Tibial artery (tissue), 4 donors: ENCODE measurements at regions not wholly inside any gene's neighbourhood (a gene's known extent, or its start where the extent isn't known, plus 50 kb on each side); places are given as distances from the start of the nearest gene placed in this dataset.
"Not testable (repeated sequence)": the region's sequence is repeated elsewhere in the genome, so short reads cannot be mapped to it uniquely, and the experiment has no call there.

ENCODE experiments used
- DNase-seq, 2 donors: peaks; one replicate each; pipeline ENCODE4 v3.0.0-alpha.2; 2019
- H3K27ac ChIP-seq, 2 donors: fragments of 200-600 bp; sonication (generic) in 1 of 2; 1 replicate in 1 of 2; 2 replicates in 1 of 2; pipeline ENCODE4 v1.5.1; 2018 to 2019; ENCODE audit warnings: mild to moderate bottlenecking in 1 of 2
- H3K27me3 ChIP-seq, 2 donors: fragments of 200-600 bp; sonication (generic) in 1 of 2; one replicate each; pipeline versions ENCODE4 v1.5.1 to v1.6.0; 2016 to 2019
- H3K36me3 ChIP-seq, 3 donors: fragments of 200-600 bp; sonication (generic) in 2 of 3; one replicate each; pipeline ENCODE4 v1.5.1; 2016 to 2019; ENCODE audit warnings: mild to moderate bottlenecking in 2 of 3
- H3K4me1 ChIP-seq, 4 donors: fragments of 200-600 bp; sonication (generic) in 2 of 4; 1 replicate in 3 of 4; 2 replicates in 1 of 4; pipeline ENCODE4 v1.5.1; 2016 to 2019
- H3K4me3 ChIP-seq, 2 donors: fragments of 200-600 bp; sonication (generic) in 1 of 2; 1 replicate in 1 of 2; 2 replicates in 1 of 2; pipeline ENCODE4 v1.5.1; 2018 to 2019; ENCODE audit warnings: mild to moderate bottlenecking in 2 of 2
- H3K9me3 ChIP-seq, 3 donors: fragments of 200-600 bp; sonication (generic) in 1 of 3; one replicate each; pipeline ENCODE4 v1.5.1; 2016 to 2019
- CTCF ChIP-seq, 2 experiments: fragments of 200-600 bp in 1 of 2; fragments of 450-650 bp in 1 of 2; IDR thresholded peaks; one replicate each; pipeline ENCODE4 v1.5.1; 2017 to 2019; ENCODE audit warnings: antibody characterized with exemption in 2 of 2, mild to moderate bottlenecking in 1 of 2, moderate library complexity in 1 of 2
- intact Hi-C: fragments of 100-400 bp; cut with DNase I; formaldehyde crosslinking; loops from one replicate; pipeline ENCODE4 v1.15.0; 2023; ENCODE audit warnings: low total_unique reads

GRCh38 chr3:127072221-127072771 lies 89.4 kb downstream of the PLXNA1 start:
- peaks cover 0 to 7% of the 10 kb centered on the region in 2 donors for H3K27me3 ChIP-seq
- intact Hi-C loops = no loop called here
- no peaks in the 10 kb centered on the region for H3K9me3 ChIP-seq
- H3K4me3 ChIP-seq = no peak overlapping the region
- H3K27ac ChIP-seq = no peak overlapping the region
- DNase-seq = peak in 1 of 2 donors; percentile 48
- H3K36me3 ChIP-seq = no peaks in the 10 kb centered on the region
- H3K4me1 ChIP-seq = peaks cover 0 to 27% (median 13%) of the 10 kb centered on the region in 4 donors
- no peak for TF ChIP-seq CTCF (IDR thresholded peaks at IDR 0.05)

GRCh38 chr3:127072971-127073783 lies 90.3 kb downstream of the PLXNA1 start:
- DNase-seq = peak in 1 of 2 donors; percentile 56
- no peak for TF ChIP-seq CTCF (IDR thresholded peaks at IDR 0.05)
- Histone ChIP-seq H3K9me3 (no peaks in the 10 kb centered on the region), H3K4me3 (no peak overlapping the region), H3K27me3 (peaks cover 0 to 5% of the 10 kb centered on the region in 2 donors), H3K36me3 (no peaks in the 10 kb centered on the region), H3K4me1 (peaks cover 0 to 27% (median 13%) of the 10 kb centered on the region in 4 donors), H3K27ac (peak overlapping the region in 1 of 2 donors; percentile 1)
- intact Hi-C loops = no loop called here

- H3K4me3 ChIP-seq = no peak overlapping the region
- H3K4me1 ChIP-seq = peaks cover 0 to 27% (median 13%) of the 10 kb centered on the region in 4 donors
- H3K9me3 ChIP-seq = no peaks in the 10 kb centered on the region
- TF ChIP-seq CTCF (IDR thresholded peaks at IDR 0.05) = no peak
- intact Hi-C loops = no loop called here
- no peaks in the 10 kb centered on the region for H3K27me3 ChIP-seq
- peak overlapping the region; percentile 5 to 12 for H3K27ac ChIP-seq
- H3K36me3 ChIP-seq = no peaks in the 10 kb centered on the region
- DNase-seq = peak in 1 of 2 donors; percentile 64
Observed at GRCh38 chr3:127073941-127074820, 91.3 kb downstream of the PLXNA1 start.

- H3K27ac ChIP-seq = peak overlapping the region; percentile 5 to 12
- H3K4me1 ChIP-seq = peaks cover 0 to 27% (median 13%) of the 10 kb centered on the region in 4 donors
- no peaks in the 10 kb centered on the region for H3K36me3 ChIP-seq
- no peaks in the 10 kb centered on the region for H3K27me3 ChIP-seq
- intact Hi-C loops = no loop called here
- H3K9me3 ChIP-seq = no peaks in the 10 kb centered on the region
- TF ChIP-seq CTCF (IDR thresholded peaks at IDR 0.05) = no peak
- H3K4me3 ChIP-seq = no peak overlapping the region
- peak; percentile 54 to 82 for DNase-seq
Observed at GRCh38 chr3:127074900-127075360, 92.0 kb downstream of the PLXNA1 start.

GRCh38 chr3:127076166-127076992 lies 93.5 kb downstream of the PLXNA1 start:
- intact Hi-C loops, H3K27ac ChIP-seq, H3K36me3 ChIP-seq, H3K4me3 ChIP-seq, H3K9me3 ChIP-seq, H3K27me3 ChIP-seq: not testable (repeated sequence)
- DNase-seq = peak in 1 of 2 donors; percentile 57
- peaks cover 0 to 27% (median 13%) of the 10 kb centered on the region in 4 donors for H3K4me1 ChIP-seq
